ENCODE measurements at regions not wholly inside any gene's neighbourhood (a gene's known extent, or its start where the extent isn't known, plus 50 kb on each side); places are given as distances from the start of the nearest gene placed in this dataset.

- no peak for FAIRE-seq
- no peak for TF ChIP-seq CTCF (IDR thresholded peaks at IDR 0.05; ENCODE audit: insufficient read depth, missing control alignments)
- no peak for DNase-seq (ENCODE audit: insufficient read length, low spot score)
Measured at GRCh38 chr5:145233461-145233860, 601.7 kb downstream of the PRELID2 start.

GRCh38 chr5:145230781-145231180, 604.4 kb downstream of the PRELID2 start:
- TF ChIP-seq CTCF (IDR thresholded peaks at IDR 0.05; ENCODE audit: insufficient read depth, missing control alignments), result no peak
- DNase-seq (ENCODE audit: insufficient read length, low spot score), result no peak
- FAIRE-seq, result no peak

- DNase-seq (ENCODE audit: insufficient read length, low spot score) (no peak), FAIRE-seq (no peak)
- TF ChIP-seq CTCF (IDR thresholded peaks at IDR 0.05; ENCODE audit: insufficient read depth, missing control alignments), result no peak
Measured at GRCh38 chr5:145228564-145228963, 606.6 kb downstream of the PRELID2 start.

- no peak for TF ChIP-seq CTCF (IDR thresholded peaks at IDR 0.05; ENCODE audit: insufficient read depth, missing control alignments)
- DNase-seq (ENCODE audit: insufficient read length, low spot score) (no peak), FAIRE-seq (no peak)
Measured at GRCh38 chr5:145227881-145228280, 607.3 kb downstream of the PRELID2 start.

- DNase-seq (ENCODE audit: insufficient read length, low spot score) (no peak), FAIRE-seq (no peak)
Measured at GRCh38 chr5:145226726-145227125, 608.4 kb downstream of the PRELID2 start.

GRCh38 chr5:145225529-145225928, 609.6 kb downstream of the PRELID2 start:
- TF ChIP-seq CTCF (IDR thresholded peaks at IDR 0.05; ENCODE audit: insufficient read depth, missing control alignments), result no peak
- no peak for FAIRE-seq
- DNase-seq (ENCODE audit: insufficient read length, low spot score), result no peak

More at GRCh38 chr5:145226726-145227125, 608.4 kb downstream of the PRELID2 start:
- TF ChIP-seq CTCF (IDR thresholded peaks at IDR 0.05; ENCODE audit: insufficient read depth, missing control alignments), result no peak

GRCh38 chr5:145223582-145223981, 611.6 kb downstream of the PRELID2 start:
- DNase-seq (ENCODE audit: insufficient read length, low spot score), result no peak
- no peak for FAIRE-seq
- TF ChIP-seq CTCF (IDR thresholded peaks at IDR 0.05; ENCODE audit: insufficient read depth, missing control alignments), result no peak
